Dermis blood vessel endothelial cell (primary cell): ENCODE measurements at regions not wholly inside any gene's neighbourhood (a gene's known extent, or its start where the extent isn't known, plus 50 kb on each side); places are given as distances from the start of the nearest gene placed in this dataset.

Experiments
- DNase-seq: peaks from one replicate; pipeline ENCODE4 v3.0.0; 2010

- no peak for DNase-seq
Measured at GRCh38 chr7:106196460-106197021, 84.4 kb upstream of the SYPL1 start.

GRCh38 chr7:106193661-106194060, 81.5 kb upstream of the SYPL1 start:
- DNase-seq: no peak

GRCh38 chr7:106190589-106191330, 78.6 kb upstream of the SYPL1 start:
- peak; percentile 94 for DNase-seq

GRCh38 chr7:106187613-106188350, 75.7 kb upstream of the SYPL1 start:
- peak; percentile 75 for DNase-seq

GRCh38 chr7:106185719-106186118, 73.6 kb upstream of the SYPL1 start:
- DNase-seq: no peak

- DNase-seq: no peak
Measured at GRCh38 chr7:106183952-106184351, 71.8 kb upstream of the SYPL1 start.

GRCh38 chr7:106182904-106183303, 70.8 kb upstream of the SYPL1 start:
- no peak for DNase-seq

- DNase-seq: no peak
Measured at GRCh38 chr7:106181658-106182265, 69.7 kb upstream of the SYPL1 start.

GRCh38 chr7:106180721-106181120, 68.6 kb upstream of the SYPL1 start:
- no peak for DNase-seq

GRCh38 chr7:106179256-106179655, 67.1 kb upstream of the SYPL1 start:
- no peak for DNase-seq

- DNase-seq: peak; percentile 82
Measured at GRCh38 chr7:106178593-106179134, 66.6 kb upstream of the SYPL1 start.

- no peak for DNase-seq
Measured at GRCh38 chr7:106177738-106178592, 65.9 kb upstream of the SYPL1 start.

GRCh38 chr7:106177300-106177690, 65.2 kb upstream of the SYPL1 start:
- no peak for DNase-seq

- DNase-seq: peak; percentile 91
Measured at GRCh38 chr7:106176414-106177299, 64.5 kb upstream of the SYPL1 start.

GRCh38 chr7:106175507-106175906, 63.4 kb upstream of the SYPL1 start:
- DNase-seq: no peak

GRCh38 chr7:106170651-106171050, 58.5 kb upstream of the SYPL1 start:
- DNase-seq: no peak

- DNase-seq: no peak
Measured at GRCh38 chr7:106169821-106170610, 57.9 kb upstream of the SYPL1 start.

- no peak for DNase-seq
Measured at GRCh38 chr7:106167439-106168136, 55.5 kb upstream of the SYPL1 start.

GRCh38 chr7:106166651-106167342, 54.7 kb upstream of the SYPL1 start:
- DNase-seq: peak; percentile 90
